ENCODE measurements at regions not wholly inside any gene's neighbourhood (a gene's known extent, or its start where the extent isn't known, plus 50 kb on each side); places are given as distances from the start of the nearest gene placed in this dataset.

DNA sequence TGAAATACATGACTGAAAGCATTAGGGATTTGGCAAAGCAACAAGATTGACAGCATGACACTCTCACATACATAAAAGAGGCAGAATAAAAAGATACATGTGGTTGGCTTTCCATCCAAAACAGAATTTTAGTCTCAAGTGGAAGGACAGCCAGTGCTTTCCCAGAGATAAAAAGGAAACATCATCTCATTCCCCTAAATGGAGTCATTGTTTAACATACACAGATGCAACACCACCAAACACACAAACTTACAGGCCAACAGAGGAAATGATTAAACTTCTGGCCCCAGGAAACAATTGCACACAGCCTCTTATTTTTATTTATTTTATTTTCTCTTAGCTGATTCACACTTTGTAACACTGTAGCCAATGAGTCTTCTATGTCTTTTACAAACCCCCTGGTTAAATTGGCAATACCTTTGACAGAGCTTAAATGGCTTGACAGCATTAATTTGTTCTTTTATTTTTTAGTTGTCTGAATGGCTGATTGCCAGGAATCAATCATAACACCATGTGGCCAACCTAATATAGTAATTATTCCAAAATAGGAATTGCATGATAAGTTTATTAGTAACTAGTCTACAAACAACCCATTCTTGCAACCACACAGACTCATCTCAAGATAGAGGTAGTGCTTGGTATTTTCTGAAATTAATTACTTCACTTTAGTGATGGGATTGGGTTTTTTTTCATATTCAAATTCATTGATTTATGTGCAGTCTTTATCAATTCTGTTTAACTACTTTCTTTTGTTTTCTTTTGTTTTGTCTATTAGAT lies 190.5 kb downstream of the RND3 start:
- no peak overlapping the region for H3K27ac ChIP-seq (ENCODE audit: low read length)

DNA sequence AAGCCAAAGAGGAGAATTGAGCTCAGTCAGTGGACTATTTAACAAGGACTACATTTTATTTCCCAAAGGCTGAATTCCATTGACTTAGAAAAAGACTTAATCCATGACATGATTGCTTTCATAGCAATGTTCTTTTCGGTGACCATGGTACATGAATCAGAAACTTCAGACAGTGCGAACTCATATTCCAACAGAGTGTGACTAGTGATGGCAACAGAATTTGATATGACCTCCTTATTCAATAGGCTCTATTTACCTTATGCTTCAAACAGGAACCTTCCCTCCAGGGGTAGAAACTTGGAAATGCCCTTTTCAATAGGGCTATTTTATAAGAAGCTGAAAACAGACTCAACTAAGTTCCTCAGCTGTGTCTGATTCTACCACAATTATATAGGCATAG lies 191.9 kb downstream of the RND3 start:
- H3K4me2 ChIP-seq (ENCODE audit: low read length), result no peak overlapping the region
- H3K9ac ChIP-seq (ENCODE audit: low read length), result no peak overlapping the region
- H3K4me3 ChIP-seq (ENCODE audit: low read length), result no peak overlapping the region
- no peaks in the 10 kb centered on the region for H3K79me2 ChIP-seq (ENCODE audit: low read length)
- no peak for TF ChIP-seq EZH2phosphoT487 (IDR thresholded peaks at IDR 0.05; ENCODE audit: low read depth)
- TF ChIP-seq, protein P1, sequence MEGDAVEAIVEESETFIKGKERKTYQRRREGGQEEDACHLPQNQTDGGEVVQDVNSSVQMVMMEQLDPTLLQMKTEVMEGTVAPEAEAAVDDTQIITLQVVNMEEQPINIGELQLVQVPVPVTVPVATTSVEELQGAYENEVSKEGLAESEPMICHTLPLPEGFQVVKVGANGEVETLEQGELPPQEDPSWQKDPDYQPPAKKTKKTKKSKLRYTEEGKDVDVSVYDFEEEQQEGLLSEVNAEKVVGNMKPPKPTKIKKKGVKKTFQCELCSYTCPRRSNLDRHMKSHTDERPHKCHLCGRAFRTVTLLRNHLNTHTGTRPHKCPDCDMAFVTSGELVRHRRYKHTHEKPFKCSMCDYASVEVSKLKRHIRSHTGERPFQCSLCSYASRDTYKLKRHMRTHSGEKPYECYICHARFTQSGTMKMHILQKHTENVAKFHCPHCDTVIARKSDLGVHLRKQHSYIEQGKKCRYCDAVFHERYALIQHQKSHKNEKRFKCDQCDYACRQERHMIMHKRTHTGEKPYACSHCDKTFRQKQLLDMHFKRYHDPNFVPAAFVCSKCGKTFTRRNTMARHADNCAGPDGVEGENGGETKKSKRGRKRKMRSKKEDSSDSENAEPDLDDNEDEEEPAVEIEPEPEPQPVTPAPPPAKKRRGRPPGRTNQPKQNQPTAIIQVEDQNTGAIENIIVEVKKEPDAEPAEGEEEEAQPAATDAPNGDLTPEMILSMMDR (IDR thresholded peaks at IDR 0.05; ENCODE audit: low read depth, low read length), result no peak
- no peaks in the 10 kb centered on the region for H3K27me3 ChIP-seq (ENCODE audit: low read depth, low read length)
- no peaks in the 10 kb centered on the region; the same call in 1 of the 2 replicates for H3K9me3 ChIP-seq (ENCODE audit: insufficient read depth, low read length)
- H2AFZ ChIP-seq (ENCODE audit: low read depth, low read length), result no peak overlapping the region
- H3K27ac ChIP-seq (ENCODE audit: low read length), result no peak overlapping the region
- no peaks in the 10 kb centered on the region for H3K4me1 ChIP-seq (ENCODE audit: low read length)
- no peaks in the 10 kb centered on the region for H4K20me1 ChIP-seq (ENCODE audit: insufficient read depth, low read length)
- no peaks in the 10 kb centered on the region for H3K36me3 ChIP-seq (replicated peaks; ENCODE audit: low read depth, low read length)

More for the DNA sequence above, 190.5 kb downstream of the RND3 start:
- no peaks in the 10 kb centered on the region for H3K36me3 ChIP-seq (replicated peaks; ENCODE audit: low read depth, low read length)
- TF ChIP-seq, protein P1 (IDR thresholded peaks at IDR 0.05; ENCODE audit: low read depth, low read length), result no peak
- no peak for TF ChIP-seq EZH2phosphoT487 (IDR thresholded peaks at IDR 0.05; ENCODE audit: low read depth)
- no peaks in the 10 kb centered on the region for H3K79me2 ChIP-seq (ENCODE audit: low read length)
- H3K4me1 ChIP-seq (ENCODE audit: low read length), result no peaks in the 10 kb centered on the region
- H3K4me3 ChIP-seq (ENCODE audit: low read length), result no peak overlapping the region
- H2AFZ ChIP-seq (ENCODE audit: low read depth, low read length), result no peak overlapping the region
- no peaks in the 10 kb centered on the region; the same call in 1 of the 2 replicates for H3K9me3 ChIP-seq (ENCODE audit: insufficient read depth, low read length)
- no peaks in the 10 kb centered on the region for H3K27me3 ChIP-seq (ENCODE audit: low read depth, low read length)
- H4K20me1 ChIP-seq (ENCODE audit: insufficient read depth, low read length), result no peaks in the 10 kb centered on the region
- H3K4me2 ChIP-seq (ENCODE audit: low read length), result no peak overlapping the region
- H3K9ac ChIP-seq (ENCODE audit: low read length), result no peak overlapping the region

- TF ChIP-seq EZH2phosphoT487 (IDR thresholded peaks at IDR 0.05; ENCODE audit: low read depth), result no peak
- TF ChIP-seq, protein P1 (IDR thresholded peaks at IDR 0.05; ENCODE audit: low read depth, low read length), result no peak
- Histone ChIP-seq H3K4me3 (ENCODE audit: low read length) (no peak overlapping the region), H3K4me2 (ENCODE audit: low read length) (no peak overlapping the region), H3K9ac (ENCODE audit: low read length) (no peak overlapping the region), H2AFZ (ENCODE audit: low read depth, low read length) (no peak overlapping the region), H4K20me1 (ENCODE audit: insufficient read depth, low read length) (no peaks in the 10 kb centered on the region), H3K36me3 (replicated peaks; ENCODE audit: low read depth, low read length) (no peaks in the 10 kb centered on the region), H3K27ac (ENCODE audit: low read length) (no peak overlapping the region), H3K4me1 (ENCODE audit: low read length) (no peaks in the 10 kb centered on the region), H3K9me3 (ENCODE audit: insufficient read depth, low read length) (no peaks in the 10 kb centered on the region), H3K79me2 (ENCODE audit: low read length) (no peaks in the 10 kb centered on the region), H3K27me3 (ENCODE audit: low read depth, low read length) (no peaks in the 10 kb centered on the region)
Measured at GRCh38 chr2:150293771-150294170, 193.7 kb downstream of the RND3 start.

GRCh38 chr2:150292807-150293206 lies 194.7 kb downstream of the RND3 start:
- Histone ChIP-seq H3K4me3 (ENCODE audit: low read length) (no peak overlapping the region), H3K9ac (ENCODE audit: low read length) (no peak overlapping the region), H3K4me1 (ENCODE audit: low read length) (no peaks in the 10 kb centered on the region), H2AFZ (ENCODE audit: low read depth, low read length) (no peak overlapping the region), H4K20me1 (ENCODE audit: insufficient read depth, low read length) (no peaks in the 10 kb centered on the region), H3K79me2 (ENCODE audit: low read length) (no peaks in the 10 kb centered on the region), H3K27ac (ENCODE audit: low read length) (no peak overlapping the region), H3K27me3 (ENCODE audit: low read depth, low read length) (no peaks in the 10 kb centered on the region), H3K4me2 (ENCODE audit: low read length) (no peak overlapping the region), H3K9me3 (ENCODE audit: insufficient read depth, low read length) (no peaks in the 10 kb centered on the region), H3K36me3 (replicated peaks; ENCODE audit: low read depth, low read length) (no peaks in the 10 kb centered on the region)
- TF ChIP-seq, protein P1 (IDR thresholded peaks at IDR 0.05; ENCODE audit: low read depth, low read length), result no peak
- TF ChIP-seq EZH2phosphoT487 (IDR thresholded peaks at IDR 0.05; ENCODE audit: low read depth), result no peak
